ENCODE measurements at regions not wholly inside any gene's neighbourhood (a gene's known extent, or its start where the extent isn't known, plus 50 kb on each side); places are given as distances from the start of the nearest gene placed in this dataset.

- TF ChIP-seq CTCF (IDR thresholded peaks at IDR 0.05; ENCODE audit: low read depth, low read length, missing input control) = no peak
- TF ChIP-seq HNF4A (conservative IDR thresholded peaks at IDR 0.05) = no peak
- no peak for TF ChIP-seq EGR1 (IDR thresholded peaks at IDR 0.05; ENCODE audit: low read depth in 2 of 2)
- no peak for TF ChIP-seq GABPA (IDR thresholded peaks at IDR 0.05 in 1 of 2, conservative IDR thresholded peaks at IDR 0.05 in 1 of 2)
- TF ChIP-seq ZBTB33 (IDR thresholded peaks at IDR 0.05) = no peak
- no peak for TF ChIP-seq SP1 (IDR thresholded peaks at IDR 0.05)
- no peak for TF ChIP-seq REST (IDR thresholded peaks at IDR 0.05)
Observed at GRCh38 chr13:67353941-67354340, 123.8 kb upstream of the PCDH9 start.
